ENCODE measurements at regions not wholly inside any gene's neighbourhood (a gene's known extent, or its start where the extent isn't known, plus 50 kb on each side); places are given as distances from the start of the nearest gene placed in this dataset.

- no peak overlapping the region for H3K4me3 ChIP-seq (ENCODE audit: low read depth, low read length)
- no peak for DNase-seq (ENCODE audit: low read depth)
- no peak for TF ChIP-seq CTCF (IDR thresholded peaks at IDR 0.05; ENCODE audit: insufficient read depth, low read depth, low read length)
Measured at GRCh38 chr20:52364405-52364804, 172.8 kb upstream of the ZFP64 start.

GRCh38 chr20:52361650-52362049, 170.1 kb upstream of the ZFP64 start:
- TF ChIP-seq CTCF (IDR thresholded peaks at IDR 0.05; ENCODE audit: insufficient read depth, low read depth, low read length), result no peak

GRCh38 chr20:52349806-52350205, 158.2 kb upstream of the ZFP64 start:
- TF ChIP-seq CTCF (IDR thresholded peaks at IDR 0.05; ENCODE audit: insufficient read depth, low read depth, low read length), result no peak
- DNase-seq (ENCODE audit: low read depth), result no peak
- H3K4me3 ChIP-seq (ENCODE audit: low read depth, low read length), result no peak overlapping the region

More at GRCh38 chr20:52361650-52362049, 170.1 kb upstream of the ZFP64 start:
- DNase-seq (ENCODE audit: low read depth), result no peak
- no peak overlapping the region for H3K4me3 ChIP-seq (ENCODE audit: low read depth, low read length)

- no peak for DNase-seq (ENCODE audit: low read depth)
- TF ChIP-seq CTCF (IDR thresholded peaks at IDR 0.05; ENCODE audit: insufficient read depth, low read depth, low read length), result no peak
- no peak overlapping the region for H3K4me3 ChIP-seq (ENCODE audit: low read depth, low read length)
Measured at GRCh38 chr20:52348434-52348833, 156.9 kb upstream of the ZFP64 start.

GRCh38 chr20:52346797-52347196, 155.2 kb upstream of the ZFP64 start:
- no peak for TF ChIP-seq CTCF (IDR thresholded peaks at IDR 0.05; ENCODE audit: insufficient read depth, low read depth, low read length)
- no peak for DNase-seq (ENCODE audit: low read depth)
- H3K4me3 ChIP-seq (ENCODE audit: low read depth, low read length), result no peak overlapping the region

GRCh38 chr20:52342913-52343312, 151.3 kb upstream of the ZFP64 start:
- DNase-seq (ENCODE audit: low read depth), result no peak

More at GRCh38 chr20:52342913-52343312, 151.3 kb upstream of the ZFP64 start:
- no peak for TF ChIP-seq CTCF (IDR thresholded peaks at IDR 0.05; ENCODE audit: insufficient read depth, low read depth, low read length)
- no peak overlapping the region for H3K4me3 ChIP-seq (ENCODE audit: low read depth, low read length)
